GM18505 (cell line): ENCODE measurements at regions not wholly inside any gene's neighbourhood (a gene's known extent, or its start where the extent isn't known, plus 50 kb on each side); places are given as distances from the start of the nearest gene placed in this dataset.
"Not testable (repeated sequence)": the region's sequence is repeated elsewhere in the genome, so short reads cannot be mapped to it uniquely, and the experiment has no call there.

Source experiments
- ATAC-seq: cut with Tn5 transposase; IDR thresholded peaks from one replicate; pipeline ENCODE4 v1.9.1; 2021; ENCODE audit not compliant: unreplicated experiment
- POLR2A ChIP-seq: IDR thresholded peaks from 4 replicates; pipeline ENCODE4 v1.6.1; 2011; ENCODE audit warnings: borderline replicate concordance; ENCODE audit not compliant: insufficient read depth, insufficient read length; ENCODE audit errors: extremely low read depth

- no peak for ATAC-seq
These were observed 72.8 kb downstream of the XCL2 start for GRCh38 chr1:168470901-168471431.

GRCh38 chr1:168469690-168470089, 74.1 kb downstream of the XCL2 start:
- no peak for ATAC-seq
- TF ChIP-seq POLR2A: no peak

More at GRCh38 chr1:168470901-168471431, 72.8 kb downstream of the XCL2 start:
- no peak for TF ChIP-seq POLR2A

GRCh38 chr1:168468822-168469221, 75.0 kb downstream of the XCL2 start:
- ATAC-seq: no peak
- no peak for TF ChIP-seq POLR2A

- no peak for ATAC-seq
- no peak for TF ChIP-seq POLR2A
These were observed 75.6 kb downstream of the XCL2 start for GRCh38 chr1:168468042-168468809.

GRCh38 chr1:168467452-168467851, 76.3 kb downstream of the XCL2 start:
- no peak for ATAC-seq
- no peak for TF ChIP-seq POLR2A

- no peak for TF ChIP-seq POLR2A
- ATAC-seq: peak; percentile 58
These were observed 77.1 kb downstream of the XCL2 start for GRCh38 chr1:168466714-168467131.

GRCh38 chr1:168466092-168466713, 77.6 kb downstream of the XCL2 start:
- no peak for TF ChIP-seq POLR2A
- ATAC-seq: peak; percentile 69

- not testable (repeated sequence) for ATAC-seq
These were observed 82.7 kb downstream of the XCL2 start for GRCh38 chr1:168461108-168461507.

GRCh38 chr1:168457296-168457695, 86.5 kb downstream of the XCL2 start:
- ATAC-seq: not testable (repeated sequence)

GRCh38 chr1:168455764-168456163, 88.0 kb downstream of the XCL2 start:
- no peak for ATAC-seq
- no peak for TF ChIP-seq POLR2A

GRCh38 chr1:168454211-168454815, 89.5 kb downstream of the XCL2 start:
- ATAC-seq: no peak
- TF ChIP-seq POLR2A: no peak

- ATAC-seq: no peak
- TF ChIP-seq POLR2A: no peak
These were observed 90.7 kb downstream of the XCL2 start for GRCh38 chr1:168453056-168453455.

GRCh38 chr1:168452329-168452728, 91.5 kb downstream of the XCL2 start:
- no peak for ATAC-seq
- no peak for TF ChIP-seq POLR2A

GRCh38 chr1:168447871-168448270, 95.9 kb downstream of the XCL2 start:
- no peak for TF ChIP-seq POLR2A
- no peak for ATAC-seq
